K562 (cell line): ENCODE measurements at regions not wholly inside any gene's neighbourhood (a gene's known extent, or its start where the extent isn't known, plus 50 kb on each side); places are given as distances from the start of the nearest gene placed in this dataset.

Experiments used
- ATAC-seq: fragments of 200-7000 bp; cut with Tn5 transposase; 3 replicates; pipeline ENCODE4 v1.9.1; 2020; ENCODE audit warnings: moderate library complexity
- BruUV-seq: library from RNA; stranded (reverse); fragments of 400-500 nt; replicated peaks from 2 replicates; lab custom pipeline; 2021; lab: Mats Ljungman, UMichigan
- CTCF ChIA-PET: fragments of 300-600 bp; formaldehyde crosslinking; extraction: SDS; loops from one replicate; lab custom pipeline; 2021; ENCODE audit warnings: low intra/inter-chr PET ratio; lab: Yijun Ruan, JAX
- POLR2A ChIA-PET: fragments of 300-600, 350-650 bp; sonication (Branson Sonifier 250); formaldehyde crosslinking; extraction: SDS; loops from one replicate; lab custom pipeline; 2021; ENCODE audit warnings: antibody characterized with exemption, inconsistent platforms; lab: Yijun Ruan, JAX
- DNase-seq, 4 experiments: peaks; one replicate each; pipeline versions ENCODE4 v3.0.0 to v3.0.0-alpha.2; 2011 to 2018; ENCODE audit warnings: low spot score in 3 of 4, mixed read lengths in 3 of 4; ENCODE audit errors: extremely low read depth in 1 of 4
- FAIRE-seq: peaks from 2 replicates; lab custom pipeline; 2011; peaks lifted over from hg19 to GRCh38; lab: Jason Lieb, UNC
- H2AFZ ChIP-seq: 2 replicates; pipeline ENCODE4 v1.6.0; 2011; ENCODE audit warnings: low read depth, low read length, control low read depth, inconsistent platforms
- H3K27ac ChIP-seq: fragments of 200-600 bp; 3 replicates; pipeline ENCODE4 v1.8.0; 2011; ENCODE audit warnings: low read depth, mild to moderate bottlenecking, control low read depth, inconsistent platforms, low read length, moderate library complexity, mixed read lengths; ENCODE audit errors: extremely low read depth
- H3K27me3 ChIP-seq, 2 experiments: fragments of 300-600 bp in 1 of 2; 2 replicates in 1 of 2; 3 replicates in 1 of 2; pipeline versions ENCODE4 v1.6.0 to v1.8.0; 2011; ENCODE audit warnings: inconsistent platforms in 2 of 2, low read length in 2 of 2, mild to moderate bottlenecking in 1 of 2, mixed read lengths in 1 of 2, moderate library complexity in 1 of 2; ENCODE audit not compliant: control insufficient read depth in 2 of 2, insufficient read depth in 2 of 2
- H3K36me3 ChIP-seq: fragments of 300-600 bp; 3 replicates; pipeline ENCODE4 v1.8.0; 2011; ENCODE audit warnings: mild to moderate bottlenecking, low read length, inconsistent platforms; ENCODE audit not compliant: control insufficient read depth, insufficient read depth
- H3K4me1 ChIP-seq, 2 experiments: fragments of 200-600 bp in 1 of 2; replicated peaks in 1 of 2; 2 replicates in 1 of 2; 3 replicates in 1 of 2; pipeline versions ENCODE4 v1.5.1 to v1.8.0; 2011; ENCODE audit warnings: inconsistent platforms in 2 of 2, low read length in 2 of 2, mild to moderate bottlenecking in 1 of 2, mixed read lengths in 1 of 2, moderate library complexity in 1 of 2; ENCODE audit not compliant: control insufficient read depth in 2 of 2, insufficient read depth in 2 of 2
- H3K4me2 ChIP-seq: 2 replicates; pipeline ENCODE4 v1.6.1; 2011; ENCODE audit warnings: low read length, control low read depth, inconsistent platforms, mixed read lengths; ENCODE audit not compliant: insufficient read depth
- H3K4me3 ChIP-seq: fragments of 200-600 bp; sonication (generic), shearing (Covaris generic); 2 replicates; pipeline ENCODE4 v1.5.1; 2016; ENCODE audit warnings: control low read depth, inconsistent platforms
- H3K79me2 ChIP-seq: fragments of 200-600 bp; 3 replicates; pipeline ENCODE4 v1.8.0; 2011; ENCODE audit warnings: low read length, inconsistent platforms; ENCODE audit not compliant: control insufficient read depth, insufficient read depth
- H3K9ac ChIP-seq, 2 experiments: 2 replicates each; pipeline versions ENCODE4 v1.6.0 to v1.6.1; 2011; ENCODE audit warnings: low read depth in 2 of 2, low read length in 2 of 2, control low read depth in 1 of 2, inconsistent platforms in 1 of 2, mild to moderate bottlenecking in 1 of 2, mixed read lengths in 1 of 2; ENCODE audit not compliant: insufficient read depth in 1 of 2
- H3K9me1 ChIP-seq: one replicate; pipeline ENCODE4 v1.6.0; 2011; ENCODE audit warnings: inconsistent platforms, mild to moderate bottlenecking, low read length, moderate library complexity; ENCODE audit not compliant: control insufficient read depth, insufficient read depth
- H3K9me3 ChIP-seq: replicated peaks from 2 replicates; pipeline ENCODE4 v1.5.1; 2011; ENCODE audit warnings: low read depth, low read length, inconsistent platforms; ENCODE audit not compliant: control insufficient read depth, insufficient read depth
- H4K20me1 ChIP-seq: replicated peaks from 2 replicates; pipeline ENCODE4 v1.6.1; 2011; ENCODE audit warnings: low read length, inconsistent platforms, mixed read lengths; ENCODE audit not compliant: control insufficient read depth, insufficient read depth
- DIDO1 ChIP-seq: fragments of 450-650 bp; IDR thresholded peaks from 2 replicates; pipeline ENCODE4 v1.6.1; 2016; ENCODE audit warnings: low read depth, missing biosample characterization, missing genetic modification characterization
- HDAC2 ChIP-seq: fragments of 450-650 bp; IDR thresholded peaks from 2 replicates; pipeline ENCODE4 v1.6.1; 2016; ENCODE audit warnings: mild to moderate bottlenecking
- MLLT1 ChIP-seq, 2 experiments: fragments of 450-650 bp; IDR thresholded peaks; 2 replicates each; pipeline ENCODE4 v1.6.1; 2016
- STAT5A ChIP-seq: IDR thresholded peaks from 2 replicates; pipeline ENCODE4 v1.6.1; 2012; ENCODE audit warnings: low read length, inconsistent platforms, borderline replicate concordance
- ZFX ChIP-seq: sonication (generic); formaldehyde crosslinking; IDR thresholded peaks from 2 replicates; pipeline ENCODE4 v1.8.0; 2022; ENCODE audit warnings: mild to moderate bottlenecking, missing genetic modification reagents, moderate library complexity
- ZNF23 ChIP-seq: fragments of 250-450 bp; sonication (Bioruptor Pico); IDR thresholded peaks from 2 replicates; pipeline ENCODE4 v1.4.0; 2020; ENCODE audit warnings: mild to moderate bottlenecking
- ZNF318 ChIP-seq, 2 experiments: fragments of 450-650 bp; IDR thresholded peaks; 2 replicates each; pipeline ENCODE4 v1.6.1; 2016; ENCODE audit warnings: mild to moderate bottlenecking in 2 of 2, borderline replicate concordance in 1 of 2, low read depth in 1 of 2, moderate library complexity in 1 of 2
- ZNF583 ChIP-seq: fragments of 250-450 bp; sonication (Bioruptor Pico); IDR thresholded peaks from 2 replicates; pipeline ENCODE4 v1.4.0; 2020
- WGBS: fragments of 100-300 bp; shearing (Covaris generic); methylation state at CpG from one replicate; pipeline ENCODE4 v1.1.6; 2016; ENCODE audit warnings: low coverage, mixed read lengths; ENCODE audit not compliant: insufficient coverage; ENCODE audit errors: missing lambda C conversion rate; 5-methylcytosine and 5-hydroxymethylcytosine counted together
- in situ Hi-C: fragments of 300-500 bp; cut with MboI; formaldehyde crosslinking; loops from 4 replicates; pipeline ENCODE4 v1.15.0; 2018; ENCODE audit warnings: inconsistent platforms, mixed read lengths
- intact Hi-C: fragments of 100-400 bp; cut with micrococcal nuclease; formaldehyde crosslinking; loops from 2 replicates; pipeline ENCODE4 v1.14.2; 2022

GRCh38 chr10:121308020-121308419, 290.2 kb downstream of the FGFR2 start (continued):
- TF ChIP-seq ZNF318 (IDR thresholded peaks at IDR 0.05; ENCODE audit: borderline replicate concordance in 1 of 2, low read depth in 1 of 2) (no peak), HDAC2 (no peak)

GRCh38 chr10:121309164-121309563, 289.1 kb downstream of the FGFR2 start:
- Histone ChIP-seq H3K4me2 (no peak overlapping the region), H3K9me3 (no peaks in the 10 kb centered on the region), H3K9ac (no peak overlapping the region), H3K27me3 (no peaks in the 10 kb centered on the region), H3K27ac (no peak overlapping the region), H3K4me1 (no peaks in the 10 kb centered on the region), H4K20me1 (no peaks in the 10 kb centered on the region; the same call in 1 of the 2 replicates), H2AFZ (no peak overlapping the region), H3K79me2 (no peaks in the 10 kb centered on the region), H3K36me3 (no peaks in the 10 kb centered on the region), H3K4me3 (no peak overlapping the region), H3K9me1 (no peaks in the 10 kb centered on the region)
- FAIRE-seq (no peak), DNase-seq (no peak), ATAC-seq (no peak)
- no TSS peak for BruUV-seq
- intact Hi-C loops (no loop called here), in situ Hi-C loops (no loop called here)
- TF ChIP-seq STAT5A (no peak), ZFX (CRISPR knock-in tag) (no peak), MLLT1 (IDR thresholded peaks at IDR 0.05) (no peak), ZNF23 (CRISPR knock-in tag) (no peak), DIDO1 (tag) (no peak), ZNF583 (no peak)
- POLR2A ChIA-PET, result no interaction called here
- WGBS, result 0% methylated on average over 3 of the region's 3 CpGs
- CTCF ChIA-PET, result no interaction called here
